ENCODE measurements at regions not wholly inside any gene's neighbourhood (a gene's known extent, or its start where the extent isn't known, plus 50 kb on each side); places are given as distances from the start of the nearest gene placed in this dataset.

DNA sequence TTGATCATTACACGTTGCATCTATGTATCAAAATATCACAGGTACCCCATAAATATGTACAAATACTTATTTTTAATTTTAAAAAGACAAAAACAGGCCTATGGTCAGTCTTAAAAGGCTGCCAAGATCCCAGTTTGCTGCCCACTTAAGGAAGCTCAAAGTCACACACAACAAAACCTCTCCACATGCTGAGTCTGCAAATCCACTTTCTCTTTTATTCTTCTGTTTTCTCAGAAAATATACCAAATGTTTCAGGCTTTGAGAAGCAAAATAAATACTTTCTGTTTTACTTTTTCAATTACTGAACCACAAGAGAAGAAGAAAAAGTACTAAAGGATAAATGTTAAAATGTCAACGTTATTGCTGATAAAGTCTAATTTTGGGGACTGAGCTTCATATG is 107.8 kb upstream of the MANEA start:
- H3K4me3 Mint-ChIP-seq: no peak overlapping the region
- H3K9me3 Mint-ChIP-seq (ENCODE audit: low read depth): no peaks in the 10 kb centered on the region
- no peak for ATAC-seq
- H3K4me1 Mint-ChIP-seq: no peaks in the 10 kb centered on the region
- no peaks in the 10 kb centered on the region for H3K27me3 Mint-ChIP-seq
- H3K27ac Mint-ChIP-seq: no peak overlapping the region
- CTCF ChIA-PET: no interaction called here
- H3K36me3 Mint-ChIP-seq: no peaks in the 10 kb centered on the region
- no peak for DNase-seq

DNA sequence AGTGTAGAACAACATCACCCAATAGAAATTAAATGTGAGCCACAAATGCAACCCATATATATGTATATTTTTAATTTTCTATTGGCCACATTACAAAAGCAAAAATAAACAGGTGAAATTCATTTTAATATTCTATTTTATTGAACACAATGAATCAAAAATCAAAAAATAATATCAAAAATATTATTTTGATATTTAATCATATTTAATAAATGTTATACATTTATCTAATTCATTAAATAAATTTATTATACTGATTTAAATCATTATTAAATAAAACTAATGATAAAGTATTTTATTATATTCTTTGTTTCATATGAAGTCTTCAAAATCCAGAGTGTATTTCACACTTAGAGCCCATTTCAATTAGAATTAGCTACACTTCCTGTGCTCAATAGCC is 98.4 kb upstream of the MANEA start:
- no peak for DNase-seq
- no peaks in the 10 kb centered on the region for H3K9me3 Mint-ChIP-seq (ENCODE audit: low read depth)
- no peak overlapping the region for H3K4me3 Mint-ChIP-seq

DNA sequence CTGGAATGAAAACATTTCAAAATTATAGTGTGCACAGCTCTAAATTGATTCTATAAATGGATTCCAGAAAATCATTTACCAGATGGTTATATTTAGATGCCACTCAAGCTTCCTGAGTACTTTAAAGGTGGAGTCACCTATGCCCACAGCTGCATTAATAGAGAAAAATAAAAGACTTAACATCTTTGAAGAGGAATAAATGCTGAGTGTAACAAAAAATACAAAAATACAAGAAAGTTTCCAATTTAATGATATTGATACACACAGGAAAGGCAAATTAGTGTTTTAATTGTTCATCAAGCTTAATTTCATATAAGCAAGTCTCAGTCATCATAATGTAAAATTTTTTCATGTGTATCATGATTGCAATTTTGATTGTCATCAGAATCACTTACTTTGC is 89.5 kb upstream of the MANEA start:
- Mint-ChIP-seq H3K9me3 (ENCODE audit: low read depth) (no peaks in the 10 kb centered on the region), H3K36me3 (no peaks in the 10 kb centered on the region), H3K27ac (no peak overlapping the region), H3K27me3 (no peaks in the 10 kb centered on the region), H3K4me1 (peaks cover 8% of the 10 kb centered on the region), H3K4me3 (no peak overlapping the region)
- no peak for ATAC-seq
- no peak for DNase-seq
- CTCF ChIA-PET: no interaction called here

More for the DNA sequence above, 98.4 kb upstream of the MANEA start:
- Mint-ChIP-seq H3K36me3 (no peaks in the 10 kb centered on the region), H3K27me3 (no peaks in the 10 kb centered on the region), H3K27ac (no peak overlapping the region), H3K4me1 (no peaks in the 10 kb centered on the region)
- CTCF ChIA-PET: no interaction called here
- no peak for ATAC-seq

DNA sequence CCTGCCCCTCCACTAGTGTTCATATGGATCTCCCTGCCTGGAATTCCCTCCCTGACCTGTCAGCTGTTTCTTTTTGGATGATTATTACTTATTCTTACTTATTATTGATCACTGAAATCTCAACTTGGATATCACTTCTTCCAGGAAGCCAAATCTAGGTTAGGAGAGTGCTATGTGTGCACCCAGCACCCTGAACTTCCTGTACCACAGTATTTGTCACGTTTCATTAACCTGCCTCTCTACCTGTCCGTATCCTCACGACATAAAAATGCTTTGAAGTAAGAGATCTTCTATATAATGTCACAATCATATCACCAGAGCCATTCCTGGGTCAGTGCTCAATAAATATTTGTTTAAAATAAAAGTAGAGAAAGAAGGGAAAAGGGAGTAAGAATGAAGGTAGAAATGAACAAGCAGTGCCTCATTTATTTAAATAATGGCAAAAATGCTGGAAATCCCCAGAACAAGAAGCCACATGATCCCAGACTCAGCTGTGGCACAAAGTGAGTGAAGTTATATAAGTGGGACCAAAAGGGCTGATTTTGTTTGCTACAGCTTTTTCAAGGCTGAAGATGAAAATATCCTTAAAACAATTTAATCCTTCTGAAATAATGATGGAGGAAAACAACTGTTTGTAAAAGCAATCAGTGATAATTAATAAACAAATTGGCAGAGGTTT is 88.0 kb upstream of the MANEA start:
- Mint-ChIP-seq H3K36me3 (no peaks in the 10 kb centered on the region), H3K4me1 (peaks cover 11% of the 10 kb centered on the region), H3K27me3 (no peaks in the 10 kb centered on the region), H3K27ac (no peak overlapping the region), H3K9me3 (ENCODE audit: low read depth) (no peaks in the 10 kb centered on the region), H3K4me3 (no peak overlapping the region)
- no peak for DNase-seq
- ATAC-seq: no peak
- CTCF ChIA-PET: no interaction called here

DNA sequence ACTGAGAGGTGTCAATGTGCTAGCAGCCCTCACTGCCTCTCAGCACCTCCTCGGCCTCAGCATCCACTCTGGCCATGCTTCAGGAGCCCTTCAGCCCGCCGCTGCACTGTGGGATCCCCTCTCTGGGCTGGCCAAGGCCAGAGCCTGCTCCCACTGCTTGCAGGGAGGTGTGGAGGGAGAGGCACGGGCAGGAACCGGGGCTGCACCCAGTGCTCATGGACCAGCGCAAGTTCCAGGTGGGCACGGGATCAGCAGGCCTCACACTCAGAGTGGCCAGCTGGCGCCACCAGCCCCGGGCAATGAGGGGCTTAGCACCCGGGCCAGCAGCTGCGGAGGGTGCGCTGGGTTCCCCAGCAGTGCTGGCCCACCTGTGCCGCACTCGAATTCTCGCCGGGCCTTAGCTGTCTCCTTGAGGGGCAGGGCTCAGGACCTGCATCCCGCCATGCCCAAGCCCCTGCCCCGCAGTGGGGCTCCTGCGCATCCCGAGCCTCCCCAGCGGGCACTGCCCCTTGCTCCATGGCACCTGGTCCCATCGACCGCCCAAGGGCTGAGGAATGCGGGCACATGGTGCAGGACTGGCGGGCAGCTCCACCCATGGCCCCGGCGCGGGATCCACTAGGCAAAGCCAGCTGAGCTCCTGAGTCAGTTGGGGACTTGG is 80.4 kb upstream of the MANEA start:
- CTCF ChIA-PET: no interaction called here
- no peak overlapping the region for H3K27ac Mint-ChIP-seq
- no peaks in the 10 kb centered on the region for H3K36me3 Mint-ChIP-seq
- peaks cover 4% of the 10 kb centered on the region for H3K4me1 Mint-ChIP-seq
- DNase-seq (no peak), ATAC-seq (no peak)
- H3K4me3 Mint-ChIP-seq: no peak overlapping the region
- H3K9me3 Mint-ChIP-seq (ENCODE audit: low read depth): no peaks in the 10 kb centered on the region
- H3K27me3 Mint-ChIP-seq: no peaks in the 10 kb centered on the region

DNA sequence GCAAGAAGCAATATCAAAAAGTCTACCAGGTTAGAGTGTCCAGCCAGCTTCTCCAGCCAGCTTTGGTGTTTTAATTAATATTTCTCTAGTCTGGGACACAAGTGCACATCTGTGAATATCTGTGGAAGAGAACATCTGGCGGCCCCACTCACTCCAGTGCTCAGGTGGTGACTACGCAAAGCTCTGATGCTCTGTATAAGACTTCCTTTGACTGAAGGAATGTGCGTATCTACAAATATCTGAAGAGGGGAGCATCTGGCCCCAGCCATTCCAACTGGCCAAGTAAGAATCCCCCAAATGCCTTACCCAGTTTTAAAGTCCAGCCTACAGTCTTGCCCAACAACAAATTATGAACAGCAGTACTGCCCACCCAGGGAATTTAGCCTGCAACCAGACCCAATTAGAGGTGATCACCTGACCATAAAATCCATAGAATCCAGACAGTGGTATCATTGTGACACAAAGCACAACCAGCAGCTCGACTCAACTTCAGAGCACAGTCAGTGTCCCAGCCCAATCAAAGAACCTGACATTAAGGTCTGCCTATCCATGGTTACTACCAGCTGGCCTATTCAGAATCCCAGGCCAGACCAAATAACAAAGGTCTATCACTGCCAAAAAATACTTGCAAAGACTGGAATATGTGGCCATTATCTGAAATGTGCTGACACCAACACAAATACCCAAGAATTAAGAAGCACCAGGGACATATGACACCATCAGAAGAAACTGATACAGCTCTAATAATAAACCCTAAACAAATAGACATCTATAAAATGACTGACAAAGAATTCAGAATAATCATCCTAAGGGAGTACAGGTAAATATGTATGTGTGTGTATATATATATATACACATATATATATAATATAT is 76.1 kb upstream of the MANEA start:
- no peak overlapping the region for H3K4me3 Mint-ChIP-seq
- H3K36me3 Mint-ChIP-seq: no peaks in the 10 kb centered on the region
- peaks cover 5% of the 10 kb centered on the region for H3K9me3 Mint-ChIP-seq (ENCODE audit: low read depth)
- ATAC-seq (no peak), DNase-seq (no peak)
- no peaks in the 10 kb centered on the region for H3K27me3 Mint-ChIP-seq
- no peaks in the 10 kb centered on the region for H3K4me1 Mint-ChIP-seq
- no peak overlapping the region for H3K27ac Mint-ChIP-seq
- CTCF ChIA-PET: interaction anchor here (0.7 kb wide), 2 partner anchors 318 to 388 kb away, joined by 3 read pairs; no protein-coding TSS in a partner anchor

DNA sequence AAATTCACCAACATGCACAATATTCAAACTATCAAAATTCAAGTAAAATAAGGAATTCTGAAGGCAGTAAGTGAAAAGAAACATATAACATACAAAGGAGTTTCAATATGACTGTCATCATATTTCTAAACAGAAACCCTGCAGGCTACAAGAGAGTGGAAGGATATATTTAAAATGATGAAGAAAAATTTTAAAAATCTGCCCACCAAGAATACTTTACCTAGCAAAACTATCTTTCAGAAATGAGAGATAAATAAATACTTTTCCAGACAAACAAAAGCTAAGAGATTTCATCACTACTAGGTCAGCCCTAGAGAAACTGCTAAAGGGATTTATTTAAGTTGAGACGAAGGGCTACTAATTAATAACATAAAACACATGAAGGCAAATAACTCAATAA is 73.8 kb upstream of the MANEA start:
- ATAC-seq: no peak
- no peaks in the 10 kb centered on the region for H3K27me3 Mint-ChIP-seq
- CTCF ChIA-PET: no interaction called here

DNA sequence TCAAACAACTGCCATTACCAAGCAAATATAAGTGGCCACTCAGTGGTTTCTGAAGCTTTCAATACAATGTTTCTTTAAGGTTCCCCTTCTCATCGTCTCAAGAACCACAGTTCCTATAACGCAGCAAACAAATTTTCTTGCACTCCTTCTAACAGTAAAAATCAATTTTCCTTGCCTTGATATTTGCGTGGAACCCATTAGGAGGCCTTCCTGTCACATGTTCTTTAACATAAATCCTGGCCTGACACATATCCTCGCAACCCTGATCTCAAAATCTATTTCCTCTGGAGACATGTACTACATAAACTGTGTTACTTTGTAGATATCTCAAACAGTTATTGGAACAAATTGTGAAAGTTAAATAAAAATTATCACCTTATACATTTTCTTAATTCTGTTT is 65.9 kb upstream of the MANEA start:
- ATAC-seq (no peak), DNase-seq (no peak)
- Mint-ChIP-seq H3K36me3 (no peaks in the 10 kb centered on the region), H3K27me3 (no peaks in the 10 kb centered on the region), H3K9me3 (ENCODE audit: low read depth) (no peaks in the 10 kb centered on the region), H3K4me1 (no peaks in the 10 kb centered on the region), H3K27ac (no peak overlapping the region), H3K4me3 (no peak overlapping the region)
- CTCF ChIA-PET: no interaction called here

More for the DNA sequence above, 73.8 kb upstream of the MANEA start:
- DNase-seq: no peak
- Mint-ChIP-seq H3K4me3 (no peak overlapping the region), H3K9me3 (ENCODE audit: low read depth) (peaks cover 5% of the 10 kb centered on the region), H3K36me3 (no peaks in the 10 kb centered on the region), H3K4me1 (no peaks in the 10 kb centered on the region), H3K27ac (no peak overlapping the region)

DNA sequence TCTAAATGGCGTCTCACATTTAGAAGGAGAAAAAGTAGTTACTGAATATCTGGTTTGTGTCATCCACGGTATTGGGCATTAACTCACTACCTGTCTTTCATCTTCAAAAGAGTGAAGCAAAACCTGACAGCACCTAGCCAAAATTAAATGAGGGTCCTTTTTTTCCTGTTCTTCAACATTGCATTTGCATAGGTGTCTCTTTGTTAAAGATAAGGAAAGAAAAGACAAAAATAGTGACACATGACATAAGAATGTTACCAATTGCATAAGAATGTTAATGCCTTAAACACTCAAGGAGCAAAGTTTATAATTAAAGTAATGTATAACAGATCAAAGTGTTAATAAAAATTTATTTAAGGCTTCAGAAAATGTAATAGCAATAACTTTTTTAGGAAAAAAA is 61.4 kb upstream of the MANEA start:
- H3K4me3 Mint-ChIP-seq: no peak overlapping the region
- H3K9me3 Mint-ChIP-seq (ENCODE audit: low read depth): no peaks in the 10 kb centered on the region
- DNase-seq (no peak), ATAC-seq (no peak)
- H3K4me1 Mint-ChIP-seq: no peaks in the 10 kb centered on the region
- CTCF ChIA-PET: no interaction called here
- no peaks in the 10 kb centered on the region for H3K27me3 Mint-ChIP-seq
- H3K27ac Mint-ChIP-seq: no peak overlapping the region
- no peaks in the 10 kb centered on the region for H3K36me3 Mint-ChIP-seq

DNA sequence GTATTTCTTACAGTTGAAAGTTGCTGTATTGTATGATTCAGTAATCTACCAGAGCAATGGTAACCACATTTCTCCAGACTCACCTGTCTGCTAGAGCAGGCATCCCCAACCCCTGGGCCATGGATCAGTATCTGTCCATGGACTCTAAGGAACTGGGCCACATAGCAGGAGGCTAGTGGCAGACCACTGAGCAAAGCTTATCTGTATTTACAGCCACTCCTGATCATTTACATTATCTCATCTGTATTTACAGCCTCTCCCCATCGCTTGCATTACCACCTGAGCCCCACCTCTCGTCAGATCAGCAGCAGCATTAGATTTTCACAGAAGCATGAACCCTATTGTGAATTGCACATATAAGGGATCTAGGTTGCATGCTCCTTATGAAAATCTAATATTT is 60.3 kb upstream of the MANEA start:
- no peaks in the 10 kb centered on the region for H3K9me3 Mint-ChIP-seq (ENCODE audit: low read depth)
- no peaks in the 10 kb centered on the region for H3K4me1 Mint-ChIP-seq
- DNase-seq (no peak), ATAC-seq (no peak)
- CTCF ChIA-PET: no interaction called here
- no peak overlapping the region for H3K27ac Mint-ChIP-seq
- H3K36me3 Mint-ChIP-seq: no peaks in the 10 kb centered on the region
- H3K27me3 Mint-ChIP-seq: no peaks in the 10 kb centered on the region
- no peak overlapping the region for H3K4me3 Mint-ChIP-seq

DNA sequence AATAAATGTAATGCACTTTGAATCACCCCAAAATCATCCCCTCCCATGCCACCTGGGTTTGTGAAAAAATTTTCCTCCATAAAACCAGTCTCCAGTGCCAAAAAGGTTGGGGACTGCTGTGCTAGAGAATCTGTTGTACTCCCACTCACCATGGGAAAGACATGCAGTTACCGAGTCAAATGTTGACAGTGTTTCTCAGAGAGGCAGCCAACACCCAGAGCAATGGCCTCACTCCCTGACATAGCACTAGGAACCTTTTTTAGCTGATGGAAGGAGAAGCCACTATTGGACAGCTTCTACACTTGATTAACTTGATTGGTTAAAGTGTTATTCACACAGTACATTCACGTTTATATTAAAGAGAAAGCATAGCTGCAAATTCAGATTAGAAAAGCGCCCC is 59.8 kb upstream of the MANEA start:
- Mint-ChIP-seq H3K4me1 (no peaks in the 10 kb centered on the region), H3K9me3 (ENCODE audit: low read depth) (no peaks in the 10 kb centered on the region), H3K4me3 (no peak overlapping the region), H3K27ac (no peak overlapping the region), H3K27me3 (no peaks in the 10 kb centered on the region), H3K36me3 (no peaks in the 10 kb centered on the region)
- no peak for ATAC-seq
- CTCF ChIA-PET: no interaction called here
- DNase-seq: no peak

DNA sequence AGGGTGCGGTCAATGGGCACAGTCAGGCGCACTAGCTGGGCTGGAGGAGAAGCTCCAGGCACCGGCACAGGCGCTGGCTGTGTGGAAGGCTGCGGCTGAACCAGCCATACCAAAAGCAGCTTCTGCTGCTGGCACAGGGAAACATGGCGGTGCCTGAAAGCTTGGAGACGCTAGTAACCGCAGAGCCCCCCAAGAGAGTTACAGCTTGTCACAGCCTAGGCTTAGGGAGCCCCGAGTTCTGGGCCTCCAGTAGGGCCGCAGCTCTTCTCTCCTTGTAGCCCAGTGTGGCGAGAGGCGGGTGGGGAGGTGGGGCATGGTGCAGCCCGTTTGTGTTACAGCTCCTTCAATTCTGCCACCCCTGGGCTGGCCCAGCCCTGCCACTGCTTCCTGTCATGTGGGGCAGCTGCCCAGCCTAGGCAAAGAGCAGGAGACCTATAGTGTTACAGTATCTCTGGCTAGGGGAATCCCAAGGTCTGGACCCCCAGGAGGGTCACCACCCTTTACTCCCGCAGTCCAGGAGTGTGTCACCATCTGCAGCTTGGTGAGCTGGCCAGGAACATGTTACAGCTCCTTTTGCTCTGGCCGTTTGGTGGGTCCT is 58.6 kb upstream of the MANEA start:
- ATAC-seq (no peak), DNase-seq (no peak)
- Mint-ChIP-seq H3K36me3 (no peaks in the 10 kb centered on the region), H3K9me3 (ENCODE audit: low read depth) (no peaks in the 10 kb centered on the region), H3K27me3 (no peaks in the 10 kb centered on the region), H3K27ac (no peak overlapping the region), H3K4me3 (no peak overlapping the region), H3K4me1 (no peaks in the 10 kb centered on the region)
- CTCF ChIA-PET: no interaction called here

DNA sequence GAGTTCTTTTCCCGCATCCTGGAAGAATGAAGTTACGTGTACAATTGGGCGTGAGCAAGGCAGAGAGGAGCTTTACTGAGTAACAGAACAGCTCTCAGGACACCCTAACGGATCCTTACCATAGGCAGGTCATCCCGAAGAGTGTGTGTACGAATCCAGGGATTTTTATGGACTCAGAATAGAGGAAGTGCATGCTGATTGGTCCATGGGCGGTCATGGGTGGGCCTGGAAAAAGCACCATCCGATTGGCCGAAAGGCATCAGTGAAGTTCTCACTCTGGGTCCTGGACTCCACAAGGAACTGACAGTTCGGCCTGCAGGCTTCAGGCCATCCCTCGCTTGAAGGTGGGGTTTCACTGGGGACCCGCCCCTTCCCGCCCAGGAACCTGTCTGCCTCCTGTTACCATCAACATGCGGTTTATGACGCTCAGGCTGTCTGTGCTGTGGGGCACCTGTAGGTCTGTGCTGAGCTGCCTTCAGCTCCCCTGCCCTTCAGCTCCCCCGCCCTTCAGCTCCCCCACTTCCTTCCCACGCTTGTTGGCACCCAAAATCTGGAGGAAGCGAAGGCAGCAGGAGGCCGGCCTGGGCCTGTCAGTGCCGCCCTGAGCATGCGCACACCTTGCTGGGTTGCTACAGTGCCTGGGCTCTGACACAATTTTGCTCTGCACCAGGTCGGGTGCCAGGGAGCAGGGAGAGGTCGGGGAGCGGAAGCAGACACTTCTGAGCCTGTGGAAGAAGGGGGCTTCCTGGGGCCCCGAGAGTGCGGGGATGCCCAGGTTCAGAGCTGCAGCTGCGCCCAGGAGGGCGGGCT is 57.9 kb upstream of the MANEA start:
- no peaks in the 10 kb centered on the region for H3K9me3 Mint-ChIP-seq (ENCODE audit: low read depth)
- CTCF ChIA-PET: no interaction called here
- ATAC-seq: no peak

More for the DNA sequence above, 57.9 kb upstream of the MANEA start:
- Mint-ChIP-seq H3K4me1 (no peaks in the 10 kb centered on the region), H3K36me3 (no peaks in the 10 kb centered on the region), H3K4me3 (no peak overlapping the region), H3K27ac (no peak overlapping the region), H3K27me3 (no peaks in the 10 kb centered on the region)
- no peak for DNase-seq
